ENCODE measurements at regions not wholly inside any gene's neighbourhood (a gene's known extent, or its start where the extent isn't known, plus 50 kb on each side); places are given as distances from the start of the nearest gene placed in this dataset.

GRCh38 chr14:53534841-53535240 lies 381.7 kb upstream of the DDHD1 start:
- no peaks in the 10 kb centered on the region for H3K4me1 ChIP-seq (ENCODE audit: control insufficient read depth in 1 of 2, insufficient read depth in 2 of 2, low read length in 2 of 2)
- no peak overlapping the region for H2AFZ ChIP-seq (ENCODE audit: insufficient read depth, low read length, poor library complexity)
- no peak overlapping the region for H4K12ac ChIP-seq (ENCODE audit: low read depth, low read length)
- H3K27me3 ChIP-seq (ENCODE audit: insufficient read depth, low read length): no peaks in the 10 kb centered on the region
- no peak overlapping the region for H3K4me3 ChIP-seq (ENCODE audit: low read depth, low read length)
- no peak overlapping the region for H3K23ac ChIP-seq (ENCODE audit: low read length)
- H3K4ac ChIP-seq (ENCODE audit: low read depth, low read length): no peak overlapping the region
- no peaks in the 10 kb centered on the region for H3K79me2 ChIP-seq (ENCODE audit: control insufficient read depth, insufficient read depth, low read length, poor library complexity)
- no peak overlapping the region for H3K27ac ChIP-seq (ENCODE audit: low read depth, low read length)
- WGBS (ENCODE audit: extremely low coverage, insufficient coverage, insufficient read length): no CpG with 5 or more reads among the region's 6 CpGs
- no peak overlapping the region for H4K8ac ChIP-seq (ENCODE audit: low read depth, low read length)
- no peak overlapping the region for H3K9ac ChIP-seq (ENCODE audit: low read length)
- no peaks in the 10 kb centered on the region for H3K79me1 ChIP-seq (ENCODE audit: low read length)
- no peak overlapping the region for H3K18ac ChIP-seq (ENCODE audit: low read length)
- H3K9me3 ChIP-seq (ENCODE audit: insufficient read depth, low read depth, low read length): no peaks in the 10 kb centered on the region
- no peak for DNase-seq
- no peak overlapping the region for H2BK120ac ChIP-seq (ENCODE audit: insufficient read depth, low read length, poor library complexity)
- H3K14ac ChIP-seq (ENCODE audit: low read length): no peak overlapping the region
- no peak overlapping the region for H2BK5ac ChIP-seq (ENCODE audit: low read depth, low read length, poor library complexity)
- no peaks in the 10 kb centered on the region for H3K36me3 ChIP-seq (ENCODE audit: control insufficient read depth in 1 of 2, insufficient read depth in 2 of 2, low read length in 2 of 2)
- no peak overlapping the region for H3K4me2 ChIP-seq (ENCODE audit: low read length)
- H2AK5ac ChIP-seq (ENCODE audit: low read length): no peak overlapping the region
- no peak overlapping the region for H4K91ac ChIP-seq (ENCODE audit: low read depth, low read length)
- H2BK12ac ChIP-seq (ENCODE audit: low read length): no peak overlapping the region

GRCh38 chr14:53533384-53533970 lies 380.4 kb upstream of the DDHD1 start:
- no peak overlapping the region for H2AFZ ChIP-seq (ENCODE audit: insufficient read depth, low read length, poor library complexity)
- no CpG with 5 or more reads among the region's 4 CpGs for WGBS (ENCODE audit: extremely low coverage, insufficient coverage, insufficient read length)
- no peak overlapping the region for H4K8ac ChIP-seq (ENCODE audit: low read depth, low read length)

GRCh38 chr14:53532853-53533252 lies 379.7 kb upstream of the DDHD1 start:
- no peaks in the 10 kb centered on the region for H3K4me1 ChIP-seq (ENCODE audit: control insufficient read depth in 1 of 2, insufficient read depth in 2 of 2, low read length in 2 of 2)
- H3K27ac ChIP-seq (ENCODE audit: low read depth, low read length): no peak overlapping the region
- H4K8ac ChIP-seq (ENCODE audit: low read depth, low read length): no peak overlapping the region
- no CpG with 5 or more reads among the region's 6 CpGs for WGBS (ENCODE audit: extremely low coverage, insufficient coverage, insufficient read length)
- H3K4ac ChIP-seq (ENCODE audit: low read depth, low read length): no peak overlapping the region
- H3K23ac ChIP-seq (ENCODE audit: low read length): no peak overlapping the region
- no peak overlapping the region for H4K91ac ChIP-seq (ENCODE audit: low read depth, low read length)
- H3K79me1 ChIP-seq (ENCODE audit: low read length): no peaks in the 10 kb centered on the region
- H3K36me3 ChIP-seq (ENCODE audit: control insufficient read depth in 1 of 2, insufficient read depth in 2 of 2, low read length in 2 of 2): no peaks in the 10 kb centered on the region
- H3K4me3 ChIP-seq (ENCODE audit: low read depth, low read length): no peak overlapping the region
- H2AK5ac ChIP-seq (ENCODE audit: low read length): no peak overlapping the region
- H3K14ac ChIP-seq (ENCODE audit: low read length): no peak overlapping the region
- H3K27me3 ChIP-seq (ENCODE audit: insufficient read depth, low read length): no peaks in the 10 kb centered on the region
- H2BK12ac ChIP-seq (ENCODE audit: low read length): no peak overlapping the region
- no peak overlapping the region for H3K18ac ChIP-seq (ENCODE audit: low read length)
- H3K4me2 ChIP-seq (ENCODE audit: low read length): no peak overlapping the region
- no peak for DNase-seq
- no peaks in the 10 kb centered on the region for H3K79me2 ChIP-seq (ENCODE audit: control insufficient read depth, insufficient read depth, low read length, poor library complexity)
- H3K9me3 ChIP-seq (ENCODE audit: insufficient read depth, low read depth, low read length): no peaks in the 10 kb centered on the region
- H3K9ac ChIP-seq (ENCODE audit: low read length): no peak overlapping the region
- H2BK120ac ChIP-seq (ENCODE audit: insufficient read depth, low read length, poor library complexity): no peak overlapping the region
- no peak overlapping the region for H2BK5ac ChIP-seq (ENCODE audit: low read depth, low read length, poor library complexity)
- no peak overlapping the region for H2AFZ ChIP-seq (ENCODE audit: insufficient read depth, low read length, poor library complexity)
- H4K12ac ChIP-seq (ENCODE audit: low read depth, low read length): no peak overlapping the region

More at GRCh38 chr14:53533384-53533970, 380.4 kb upstream of the DDHD1 start:
- DNase-seq: no peak
- no peak overlapping the region for H3K9ac ChIP-seq (ENCODE audit: low read length)
- H3K4me1 ChIP-seq (ENCODE audit: control insufficient read depth in 1 of 2, insufficient read depth in 2 of 2, low read length in 2 of 2): no peaks in the 10 kb centered on the region
- H3K79me2 ChIP-seq (ENCODE audit: control insufficient read depth, insufficient read depth, low read length, poor library complexity): no peaks in the 10 kb centered on the region
- H3K14ac ChIP-seq (ENCODE audit: low read length): no peak overlapping the region
- H4K91ac ChIP-seq (ENCODE audit: low read depth, low read length): no peak overlapping the region
- H3K27me3 ChIP-seq (ENCODE audit: insufficient read depth, low read length): no peaks in the 10 kb centered on the region
- H3K36me3 ChIP-seq (ENCODE audit: control insufficient read depth in 1 of 2, insufficient read depth in 2 of 2, low read length in 2 of 2): no peaks in the 10 kb centered on the region
- H2BK120ac ChIP-seq (ENCODE audit: insufficient read depth, low read length, poor library complexity): no peak overlapping the region
- no peaks in the 10 kb centered on the region for H3K79me1 ChIP-seq (ENCODE audit: low read length)
- H3K4me2 ChIP-seq (ENCODE audit: low read length): no peak overlapping the region
- no peak overlapping the region for H3K18ac ChIP-seq (ENCODE audit: low read length)
- H2AK5ac ChIP-seq (ENCODE audit: low read length): no peak overlapping the region
- no peak overlapping the region for H2BK5ac ChIP-seq (ENCODE audit: low read depth, low read length, poor library complexity)
- no peaks in the 10 kb centered on the region for H3K9me3 ChIP-seq (ENCODE audit: insufficient read depth, low read depth, low read length)
- no peak overlapping the region for H4K12ac ChIP-seq (ENCODE audit: low read depth, low read length)
- H3K4me3 ChIP-seq (ENCODE audit: low read depth, low read length): no peak overlapping the region
- H3K4ac ChIP-seq (ENCODE audit: low read depth, low read length): no peak overlapping the region
- H3K23ac ChIP-seq (ENCODE audit: low read length): no peak overlapping the region
- no peak overlapping the region for H2BK12ac ChIP-seq (ENCODE audit: low read length)
- H3K27ac ChIP-seq (ENCODE audit: low read depth, low read length): no peak overlapping the region

GRCh38 chr14:53531730-53532129 lies 378.6 kb upstream of the DDHD1 start:
- Histone ChIP-seq H2BK12ac (ENCODE audit: low read length) (no peak overlapping the region), H2AFZ (ENCODE audit: insufficient read depth, low read length, poor library complexity) (no peak overlapping the region), H2BK120ac (ENCODE audit: insufficient read depth, low read length, poor library complexity) (no peak overlapping the region), H2BK5ac (ENCODE audit: low read depth, low read length, poor library complexity) (no peak overlapping the region), H3K4me3 (ENCODE audit: low read depth, low read length) (no peak overlapping the region), H3K4me2 (ENCODE audit: low read length) (no peak overlapping the region), H4K8ac (ENCODE audit: low read depth, low read length) (no peak overlapping the region), H4K91ac (ENCODE audit: low read depth, low read length) (no peak overlapping the region), H3K23ac (ENCODE audit: low read length) (no peak overlapping the region), H4K12ac (ENCODE audit: low read depth, low read length) (no peak overlapping the region), H3K4ac (ENCODE audit: low read depth, low read length) (no peak overlapping the region), H3K9ac (ENCODE audit: low read length) (no peak overlapping the region), H3K79me2 (ENCODE audit: control insufficient read depth, insufficient read depth, low read length, poor library complexity) (no peaks in the 10 kb centered on the region), H3K14ac (ENCODE audit: low read length) (no peak overlapping the region), H3K18ac (ENCODE audit: low read length) (no peak overlapping the region), H3K9me3 (ENCODE audit: insufficient read depth, low read depth, low read length) (no peaks in the 10 kb centered on the region), H3K27ac (ENCODE audit: low read depth, low read length) (no peak overlapping the region), H3K4me1 (ENCODE audit: control insufficient read depth in 1 of 2, insufficient read depth in 2 of 2, low read length in 2 of 2) (no peaks in the 10 kb centered on the region), H2AK5ac (ENCODE audit: low read length) (no peak overlapping the region), H3K79me1 (ENCODE audit: low read length) (no peaks in the 10 kb centered on the region), H3K36me3 (ENCODE audit: control insufficient read depth in 1 of 2, insufficient read depth in 2 of 2, low read length in 2 of 2) (no peaks in the 10 kb centered on the region), H3K27me3 (ENCODE audit: insufficient read depth, low read length) (no peaks in the 10 kb centered on the region)
- peak in 1 of 2 donors; percentile 64 for DNase-seq
- no CpG with 5 or more reads among the region's 1 CpG for WGBS (ENCODE audit: extremely low coverage, insufficient coverage, insufficient read length)
